ENCODE measurements at regions not wholly inside any gene's neighbourhood (a gene's known extent, or its start where the extent isn't known, plus 50 kb on each side); places are given as distances from the start of the nearest gene placed in this dataset.

GRCh38 chr4:63269156-63269555, 1140.1 kb downstream of the TECRL start:
- no peak for TF ChIP-seq CTCF (IDR thresholded peaks at IDR 0.05)
- Histone ChIP-seq H3K4me1 (no peaks in the 10 kb centered on the region), H3K27me3 (no peaks in the 10 kb centered on the region), H3K4me3 (no peak overlapping the region), H3K9me3 (no peaks in the 10 kb centered on the region), H3K36me3 (no peaks in the 10 kb centered on the region), H3K27ac (no peak overlapping the region)
- no peak for DNase-seq
- intact Hi-C loops (cut with DNase I; ENCODE audit: low total_unique reads) = no loop called here

- no peak for TF ChIP-seq CTCF (IDR thresholded peaks at IDR 0.05)
- Histone ChIP-seq H3K4me3 (no peak overlapping the region), H3K27ac (no peak overlapping the region), H3K4me1 (no peaks in the 10 kb centered on the region), H3K9me3 (no peaks in the 10 kb centered on the region), H3K27me3 (no peaks in the 10 kb centered on the region), H3K36me3 (no peaks in the 10 kb centered on the region)
- intact Hi-C loops (cut with DNase I; ENCODE audit: low total_unique reads) = no loop called here
- no peak for DNase-seq
Observed at GRCh38 chr4:63233671-63234070, 1175.6 kb downstream of the TECRL start.

- no peaks in the 10 kb centered on the region for H3K4me1 ChIP-seq
- intact Hi-C loops (cut with DNase I; ENCODE audit: low total_unique reads) = no loop called here
- no peak for DNase-seq
- H3K27ac ChIP-seq = no peak overlapping the region
- no peaks in the 10 kb centered on the region for H3K36me3 ChIP-seq
- no peak for TF ChIP-seq CTCF (IDR thresholded peaks at IDR 0.05)
- H3K9me3 ChIP-seq = no peaks in the 10 kb centered on the region
- H3K27me3 ChIP-seq = no peaks in the 10 kb centered on the region
- H3K4me3 ChIP-seq = no peak overlapping the region
Observed at GRCh38 chr4:63232058-63232457, 1177.2 kb downstream of the TECRL start.

- H3K9me3 ChIP-seq = no peaks in the 10 kb centered on the region
- no peak overlapping the region for H3K27ac ChIP-seq
- DNase-seq = no peak
- H3K4me3 ChIP-seq = no peak overlapping the region
- no peaks in the 10 kb centered on the region for H3K27me3 ChIP-seq
- intact Hi-C loops (cut with DNase I; ENCODE audit: low total_unique reads) = no loop called here
- H3K36me3 ChIP-seq = no peaks in the 10 kb centered on the region
- H3K4me1 ChIP-seq = no peaks in the 10 kb centered on the region
- TF ChIP-seq CTCF (IDR thresholded peaks at IDR 0.05) = no peak
Observed at GRCh38 chr4:63226229-63226628, 1183.0 kb downstream of the TECRL start.

- Histone ChIP-seq H3K27ac (no peak overlapping the region), H3K27me3 (no peaks in the 10 kb centered on the region), H3K36me3 (no peaks in the 10 kb centered on the region), H3K9me3 (no peaks in the 10 kb centered on the region), H3K4me1 (no peaks in the 10 kb centered on the region), H3K4me3 (no peak overlapping the region)
- DNase-seq = no peak
- intact Hi-C loops (cut with DNase I; ENCODE audit: low total_unique reads) = no loop called here
- no peak for TF ChIP-seq CTCF (IDR thresholded peaks at IDR 0.05)
Observed at GRCh38 chr4:63222466-63222865, 1186.8 kb downstream of the TECRL start.

- Histone ChIP-seq H3K36me3 (no peaks in the 10 kb centered on the region), H3K4me1 (no peaks in the 10 kb centered on the region), H3K27me3 (no peaks in the 10 kb centered on the region), H3K4me3 (no peak overlapping the region), H3K27ac (no peak overlapping the region), H3K9me3 (no peaks in the 10 kb centered on the region)
- intact Hi-C loops (cut with DNase I; ENCODE audit: low total_unique reads) = no loop called here
- DNase-seq = no peak
- TF ChIP-seq CTCF (IDR thresholded peaks at IDR 0.05) = no peak
Observed at GRCh38 chr4:63221477-63221876, 1187.8 kb downstream of the TECRL start.

All from tibial artery (tissue), 4 donors.